CD4-positive, alpha-beta memory T cell (primary cell): ENCODE measurements at regions not wholly inside any gene's neighbourhood (a gene's known extent, or its start where the extent isn't known, plus 50 kb on each side); places are given as distances from the start of the nearest gene placed in this dataset.

Experiments
- CTCF ChIA-PET: fragments of 350-600 bp; sonication (Branson Sonifier 250); formaldehyde crosslinking; loops from one replicate; lab custom pipeline; 2021; ENCODE audit warnings: inconsistent platforms; ENCODE audit not compliant: partially characterized antibody; lab: Charles Lee
- POLR2A ChIA-PET: fragments of 350-600 bp; sonication (Branson Sonifier 250); formaldehyde crosslinking; loops from one replicate; lab custom pipeline; 2021; ENCODE audit not compliant: partially characterized antibody; lab: Charles Lee
- DNase-seq, 5 donors: peaks; one replicate each; pipeline versions ENCODE4 v3.0.0 to v3.0.0-alpha.2; 2020 to 2022; ENCODE audit warnings: mixed read lengths in 1 of 5
- H3K27ac ChIP-seq: one replicate; pipeline ENCODE4 v1.7.0; 2013; ENCODE audit warnings: low read depth, low read length
- H3K27me3 ChIP-seq: 2 replicates; pipeline ENCODE4 v1.7.0; 2013; ENCODE audit warnings: mild to moderate bottlenecking, low read length, moderate library complexity; ENCODE audit not compliant: insufficient read depth
- H3K36me3 ChIP-seq: 2 replicates; pipeline ENCODE4 v1.7.0; 2013; ENCODE audit warnings: mild to moderate bottlenecking, low read length, moderate library complexity; ENCODE audit not compliant: insufficient read depth
- H3K4me1 ChIP-seq: 2 replicates; pipeline ENCODE4 v1.7.0; 2013; ENCODE audit warnings: mild to moderate bottlenecking, low read length, moderate library complexity; ENCODE audit not compliant: insufficient read depth
- H3K4me3 ChIP-seq, 2 donors: one replicate each; pipeline ENCODE4 v1.7.0; 2013; ENCODE audit warnings: low read length in 2 of 2, mild to moderate bottlenecking in 1 of 2
- H3K9me3 ChIP-seq, 2 donors: one replicate each; pipeline ENCODE4 v1.7.0; 2013; ENCODE audit warnings: low read length in 2 of 2, control low read depth in 1 of 2; ENCODE audit not compliant: control insufficient read depth in 1 of 2
- H3K27ac Mint-ChIP-seq, 7 donors: one replicate each; pipeline ENCODE4 v1.8.0; 2020 to 2021; ENCODE audit warnings: mixed read lengths in 7 of 7, mild to moderate bottlenecking in 6 of 7, inconsistent platforms in 3 of 7, moderate library complexity in 3 of 7
- H3K27me3 Mint-ChIP-seq, 2 donors: one replicate each; pipeline ENCODE4 v1.8.0; 2020 to 2021; ENCODE audit warnings: mixed read lengths in 2 of 2
- H3K36me3 Mint-ChIP-seq, 2 donors: one replicate each; pipeline ENCODE4 v1.8.0; 2020 to 2021; ENCODE audit warnings: mixed read lengths in 2 of 2, inconsistent platforms in 1 of 2, mild to moderate bottlenecking in 1 of 2
- H3K4me1 Mint-ChIP-seq, 4 donors: one replicate each; pipeline ENCODE4 v1.8.0; 2020 to 2021; ENCODE audit warnings: mixed read lengths in 4 of 4, mild to moderate bottlenecking in 1 of 4
- H3K4me3 Mint-ChIP-seq, 8 donors: one replicate each; pipeline ENCODE4 v1.8.0; 2020 to 2021; ENCODE audit warnings: mixed read lengths in 8 of 8, mild to moderate bottlenecking in 7 of 8, moderate library complexity in 6 of 8, inconsistent platforms in 3 of 8
- H3K9me3 Mint-ChIP-seq, 8 donors: one replicate each; pipeline ENCODE4 v1.8.0; 2020 to 2021; ENCODE audit warnings: mixed read lengths in 8 of 8, mild to moderate bottlenecking in 5 of 8, inconsistent platforms in 3 of 8, moderate library complexity in 1 of 8
- intact Hi-C: fragments of 100-400 bp; cut with micrococcal nuclease; formaldehyde crosslinking; loops from one replicate; pipeline ENCODE4 v1.15.1; 2023

DNA sequence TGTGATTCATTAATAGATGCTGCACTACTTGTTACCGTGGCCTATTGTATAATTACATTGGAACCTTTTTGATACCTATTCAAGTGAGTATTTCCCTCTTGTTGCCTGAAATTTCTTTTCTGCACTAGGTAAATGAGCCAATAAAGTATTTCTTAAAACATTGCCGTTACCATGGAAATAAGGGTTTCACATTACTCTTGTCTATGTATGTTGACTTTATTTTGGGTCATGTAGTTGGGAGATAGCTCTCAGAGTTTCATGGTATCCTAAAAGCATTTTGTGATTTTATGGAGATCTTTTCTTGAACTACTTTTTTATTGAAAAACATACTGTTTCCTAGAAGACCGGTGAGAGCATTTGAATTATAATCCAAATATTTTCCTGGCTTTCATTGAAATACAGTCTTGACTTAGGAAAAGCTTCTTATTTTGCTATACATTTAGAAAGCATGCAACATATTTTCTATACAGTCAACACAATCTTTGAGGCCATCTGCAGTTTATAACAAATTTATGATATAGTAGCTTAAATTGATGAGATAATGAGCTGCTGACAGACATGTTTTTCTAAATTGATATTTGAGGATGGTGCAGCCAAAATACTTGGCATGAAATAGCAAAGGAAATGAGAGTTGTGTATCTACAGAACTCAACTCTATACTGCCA is 650.4 kb downstream of the RFPL4B start:
- H3K9me3 Mint-ChIP-seq, result peaks cover 0 to 7% (median 0%) of the 10 kb centered on the region in 8 donors
- H3K36me3 Mint-ChIP-seq, result no peaks in the 10 kb centered on the region
- H3K4me1 Mint-ChIP-seq, result no peaks in the 10 kb centered on the region

DNA sequence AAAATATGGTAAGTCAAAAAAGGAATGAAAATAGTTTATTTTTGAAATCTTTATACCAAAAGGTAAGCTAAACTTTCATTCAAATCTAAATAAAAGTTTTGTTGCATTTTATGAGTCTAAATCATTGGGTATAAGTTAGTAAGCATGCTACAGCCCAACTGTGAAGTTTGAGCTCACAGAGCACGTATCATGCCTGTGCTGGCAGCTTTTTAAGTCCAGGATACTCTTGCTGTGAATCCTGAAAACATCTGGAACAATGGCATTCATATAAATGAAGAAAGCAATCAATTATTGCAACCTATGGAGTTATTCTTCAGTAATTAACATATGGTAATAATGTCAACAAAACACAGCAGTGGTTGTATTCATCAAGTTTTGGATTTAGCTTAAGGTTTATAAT is 656.9 kb downstream of the RFPL4B start:
- POLR2A ChIA-PET, result no interaction called here
- H3K27me3 ChIP-seq, result no peaks in the 10 kb centered on the region
- no peak overlapping the region for H3K27ac ChIP-seq
- H3K27me3 Mint-ChIP-seq, result no peaks in the 10 kb centered on the region
- H3K4me1 ChIP-seq, result no peaks in the 10 kb centered on the region
- H3K36me3 Mint-ChIP-seq, result no peaks in the 10 kb centered on the region
- intact Hi-C loops, result no loop called here
- H3K4me3 ChIP-seq, result no peak overlapping the region
- no peaks in the 10 kb centered on the region for H3K9me3 ChIP-seq
- no peak overlapping the region for H3K27ac Mint-ChIP-seq
- no peaks in the 10 kb centered on the region for H3K4me1 Mint-ChIP-seq
- H3K36me3 ChIP-seq, result no peaks in the 10 kb centered on the region
- peaks cover 0 to 8% (median 2%) of the 10 kb centered on the region in 8 donors for H3K9me3 Mint-ChIP-seq
- no peak overlapping the region for H3K4me3 Mint-ChIP-seq
- CTCF ChIA-PET, result no interaction called here
- DNase-seq, result no peak

More for the DNA sequence above, 650.4 kb downstream of the RFPL4B start:
- no peaks in the 10 kb centered on the region for H3K27me3 ChIP-seq
- Mint-ChIP-seq H3K4me3 (no peak overlapping the region), H3K27me3 (no peaks in the 10 kb centered on the region), H3K27ac (no peak overlapping the region)
- H3K4me3 ChIP-seq, result no peak overlapping the region
- POLR2A ChIA-PET, result no interaction called here
- no peaks in the 10 kb centered on the region for H3K9me3 ChIP-seq
- no peak overlapping the region for H3K27ac ChIP-seq
- intact Hi-C loops, result no loop called here
- no peak for DNase-seq
- no peaks in the 10 kb centered on the region for H3K4me1 ChIP-seq
- H3K36me3 ChIP-seq, result no peaks in the 10 kb centered on the region
- CTCF ChIA-PET, result no interaction called here

- Mint-ChIP-seq H3K9me3 (peaks cover 0 to 8% (median 2%) of the 10 kb centered on the region in 8 donors), H3K27ac (no peak overlapping the region), H3K27me3 (no peaks in the 10 kb centered on the region), H3K36me3 (no peaks in the 10 kb centered on the region), H3K4me3 (no peak overlapping the region), H3K4me1 (no peaks in the 10 kb centered on the region)
- ChIA-PET CTCF (no interaction called here), POLR2A (no interaction called here)
- H3K27ac ChIP-seq, result no peak overlapping the region
- H3K4me1 ChIP-seq, result no peaks in the 10 kb centered on the region
- no peaks in the 10 kb centered on the region for H3K36me3 ChIP-seq
- no peaks in the 10 kb centered on the region for H3K27me3 ChIP-seq
- H3K4me3 ChIP-seq, result no peak overlapping the region
- no peaks in the 10 kb centered on the region for H3K9me3 ChIP-seq
- no peak for DNase-seq
- intact Hi-C loops, result no loop called here
Observed at GRCh38 chr6:113004470-113005270, 657.5 kb downstream of the RFPL4B start.

GRCh38 chr6:113006494-113006893 is 659.4 kb downstream of the RFPL4B start:
- Histone ChIP-seq H3K4me1 (no peaks in the 10 kb centered on the region), H3K4me3 (no peak overlapping the region), H3K27ac (no peak overlapping the region), H3K27me3 (no peaks in the 10 kb centered on the region), H3K36me3 (no peaks in the 10 kb centered on the region), H3K9me3 (no peaks in the 10 kb centered on the region)
- H3K27ac Mint-ChIP-seq, result no peak overlapping the region
- H3K27me3 Mint-ChIP-seq, result no peaks in the 10 kb centered on the region
- H3K36me3 Mint-ChIP-seq, result no peaks in the 10 kb centered on the region
- no peaks in the 10 kb centered on the region for H3K4me1 Mint-ChIP-seq
- H3K9me3 Mint-ChIP-seq, result peaks cover 0 to 4% (median under 1%) of the 10 kb centered on the region in 8 donors
- POLR2A ChIA-PET, result no interaction called here
- intact Hi-C loops, result no loop called here
- H3K4me3 Mint-ChIP-seq, result no peak overlapping the region
- DNase-seq, result no peak
- CTCF ChIA-PET, result no interaction called here

GRCh38 chr6:113009682-113010081 is 662.6 kb downstream of the RFPL4B start:
- H3K27ac Mint-ChIP-seq, result no peak overlapping the region

GRCh38 chr6:113010196-113010989 is 663.3 kb downstream of the RFPL4B start:
- no peak overlapping the region for H3K4me3 ChIP-seq
- no peak overlapping the region for H3K27ac ChIP-seq
- H3K4me3 Mint-ChIP-seq, result no peak overlapping the region
- H3K27ac Mint-ChIP-seq, result no peak overlapping the region
- peaks cover 0 to 4% (median 0%) of the 10 kb centered on the region in 8 donors for H3K9me3 Mint-ChIP-seq
- H3K9me3 ChIP-seq, result no peaks in the 10 kb centered on the region
- H3K4me1 Mint-ChIP-seq, result no peaks in the 10 kb centered on the region
- H3K36me3 Mint-ChIP-seq, result no peaks in the 10 kb centered on the region
- H3K36me3 ChIP-seq, result no peaks in the 10 kb centered on the region
- no peaks in the 10 kb centered on the region for H3K27me3 ChIP-seq
- H3K4me1 ChIP-seq, result no peaks in the 10 kb centered on the region
- ChIA-PET CTCF (no interaction called here), POLR2A (no interaction called here)
- no peak for DNase-seq
- H3K27me3 Mint-ChIP-seq, result no peaks in the 10 kb centered on the region
- intact Hi-C loops, result no loop called here

More at GRCh38 chr6:113009682-113010081, 662.6 kb downstream of the RFPL4B start:
- Histone ChIP-seq H3K27ac (no peak overlapping the region), H3K36me3 (no peaks in the 10 kb centered on the region), H3K4me1 (no peaks in the 10 kb centered on the region), H3K4me3 (no peak overlapping the region), H3K9me3 (no peaks in the 10 kb centered on the region), H3K27me3 (no peaks in the 10 kb centered on the region)
- Mint-ChIP-seq H3K9me3 (peaks cover 0 to 4% (median 0%) of the 10 kb centered on the region in 8 donors), H3K36me3 (no peaks in the 10 kb centered on the region), H3K27me3 (no peaks in the 10 kb centered on the region), H3K4me1 (no peaks in the 10 kb centered on the region), H3K4me3 (no peak overlapping the region)
- no peak for DNase-seq
- CTCF ChIA-PET, result no interaction called here
- intact Hi-C loops, result no loop called here
- POLR2A ChIA-PET, result no interaction called here

DNA sequence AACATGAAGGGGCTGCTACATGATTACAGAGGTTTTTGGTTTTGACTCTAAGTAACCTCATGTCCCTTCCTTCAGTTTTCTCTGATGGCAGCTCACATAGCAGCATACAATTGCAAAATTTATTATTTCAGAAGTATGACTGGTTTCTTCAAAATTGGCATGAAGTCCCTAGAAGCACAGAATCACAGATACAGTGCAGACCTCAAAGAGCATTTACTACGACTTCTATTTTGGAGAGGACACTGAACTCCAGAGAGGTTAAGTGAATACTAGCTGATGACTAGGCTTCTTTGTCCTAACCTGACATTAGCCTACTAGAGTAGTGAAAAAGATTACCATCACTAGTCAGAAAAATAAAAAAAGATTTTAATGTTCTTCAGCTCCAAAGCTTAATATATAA is 664.3 kb downstream of the RFPL4B start:
- no peaks in the 10 kb centered on the region for H3K27me3 ChIP-seq
- no peaks in the 10 kb centered on the region for H3K36me3 Mint-ChIP-seq
- no peaks in the 10 kb centered on the region for H3K9me3 ChIP-seq
- H3K4me1 ChIP-seq, result no peaks in the 10 kb centered on the region
- H3K9me3 Mint-ChIP-seq, result peaks cover 0 to under 1% (median 0%) of the 10 kb centered on the region in 8 donors
- H3K36me3 ChIP-seq, result no peaks in the 10 kb centered on the region
- no peak overlapping the region for H3K4me3 Mint-ChIP-seq
- intact Hi-C loops, result no loop called here
- ChIA-PET POLR2A (no interaction called here), CTCF (no interaction called here)
- no peaks in the 10 kb centered on the region for H3K27me3 Mint-ChIP-seq
- H3K4me3 ChIP-seq, result no peak overlapping the region
- no peak overlapping the region for H3K27ac Mint-ChIP-seq
- no peak for DNase-seq
- H3K4me1 Mint-ChIP-seq, result no peaks in the 10 kb centered on the region
- H3K27ac ChIP-seq, result no peak overlapping the region
